ENCODE measurements at regions not wholly inside any gene's neighbourhood (a gene's known extent, or its start where the extent isn't known, plus 50 kb on each side); places are given as distances from the start of the nearest gene placed in this dataset.

GRCh38 chr1:119298687-119299303 lies 69.8 kb upstream of the HAO2 start:
- intact Hi-C loops (cut with micrococcal nuclease) = no loop called here

- intact Hi-C loops (cut with micrococcal nuclease) = no loop called here
Observed at GRCh38 chr1:119302011-119302410, 66.6 kb upstream of the HAO2 start.

GRCh38 chr1:119308130-119308700 lies 60.4 kb upstream of the HAO2 start:
- intact Hi-C loops (cut with micrococcal nuclease) = no loop called here

- intact Hi-C loops (cut with micrococcal nuclease) = no loop called here
Observed at GRCh38 chr1:119308806-119309205, 59.8 kb upstream of the HAO2 start.

- intact Hi-C loops (cut with micrococcal nuclease) = no loop called here
Observed at GRCh38 chr1:119310301-119310700, 58.3 kb upstream of the HAO2 start.

GRCh38 chr1:119312500-119312899 lies 56.1 kb upstream of the HAO2 start:
- intact Hi-C loops (cut with micrococcal nuclease) = no loop called here

- intact Hi-C loops (cut with micrococcal nuclease) = no loop called here
Observed at GRCh38 chr1:119314001-119314796, 54.4 kb upstream of the HAO2 start.

GRCh38 chr1:119316870-119317416 lies 51.6 kb upstream of the HAO2 start:
- intact Hi-C loops (cut with micrococcal nuclease) = no loop called here

- intact Hi-C loops (cut with micrococcal nuclease) = no loop called here
Observed at GRCh38 chr1:119318466-119319309, 49.9 kb upstream of the HAO2 start.
